ENCODE measurements at regions not wholly inside any gene's neighbourhood (a gene's known extent, or its start where the extent isn't known, plus 50 kb on each side); places are given as distances from the start of the nearest gene placed in this dataset.

GRCh38 chr2:226190479-226191252 is 609.0 kb downstream of the IRS1 start:
- peak overlapping the region; percentile 5 for H3K27ac ChIP-seq (ENCODE audit: extremely low read length, insufficient read depth, low read length)
- peak overlapping the region; percentile 18; the same call in 1 of the 2 replicates for H3K4me2 ChIP-seq (ENCODE audit: low read depth, low read length)
- H3K27me3 ChIP-seq (ENCODE audit: control insufficient read depth in 1 of 2, insufficient read depth in 2 of 2, low read length in 2 of 2) = no peaks in the 10 kb centered on the region
- no peak overlapping the region for H3K9ac ChIP-seq (ENCODE audit: insufficient read depth, low read depth, low read length)
- no peak overlapping the region for H2AFZ ChIP-seq (ENCODE audit: low read length)
- no peak for FAIRE-seq
- in situ Hi-C loops (cut with HindIII; ENCODE audit: extremely low pct_ligation_motif_present, low pct_unique_long_range_greater_than_20kb) = no loop called here
- DNase-seq (ENCODE audit: low spot score) = peak; percentile 47
- no peaks in the 10 kb centered on the region for H4K20me1 ChIP-seq (ENCODE audit: insufficient read depth, low read length)
- no peak overlapping the region for H3K4me3 ChIP-seq (replicated peaks in 1 of 3; ENCODE audit: insufficient read depth in 1 of 3, low read depth in 2 of 3, low read length in 3 of 3)
- no peaks in the 10 kb centered on the region for H3K79me2 ChIP-seq (ENCODE audit: insufficient read depth, low read length)
- H3K36me3 ChIP-seq (replicated peaks in 1 of 2; ENCODE audit: control insufficient read depth in 1 of 2, insufficient read depth in 2 of 2, low read length in 2 of 2) = no peaks in the 10 kb centered on the region
- 63% methylated on average over 5 of the region's 5 CpGs for WGBS (ENCODE audit: low lambda C conversion rate)
- CTCF ChIA-PET (ENCODE audit: low intra/inter-chr PET ratio, low total read pairs) = no interaction called here
- intact Hi-C loops (cut with micrococcal nuclease; ENCODE audit: unreplicated experiment) = no loop called here
- ATAC-seq = peak; percentile 69
- POLR2A ChIA-PET = interaction anchor here (0.6 to 1.7 kb wide), 4 partner anchors 20 to 609 kb away, joined by 3 to 7 read pairs (median 3); partner anchors contain the start of gene IRS1
- no peaks in the 10 kb centered on the region for H3K9me3 ChIP-seq (ENCODE audit: low read length)
- BruUV-seq (replicated peaks) = no TSS peak
- H3K4me1 ChIP-seq (ENCODE audit: insufficient read depth, low read length) = peaks cover 51% of the 10 kb centered on the region
- TF ChIP-seq ZBTB14 (CRISPR knock-in tag; IDR thresholded peaks at IDR 0.05) (no peak), PHF20 (CRISPR knock-in tag; IDR thresholded peaks at IDR 0.05) (no peak), FOSL1 (CRISPR knock-in tag; IDR thresholded peaks at IDR 0.05; ENCODE audit: borderline replicate concordance) (peak; percentile 57; the same call in 1 of the 2 replicates), TRIM22 (IDR thresholded peaks at IDR 0.05) (no peak), ZNF703 (CRISPR knock-in tag; IDR thresholded peaks at IDR 0.05; ENCODE audit: borderline replicate concordance) (no peak), SSRP1 (CRISPR knock-in tag; IDR thresholded peaks at IDR 0.05) (peak; percentile 88), PAWR (CRISPR knock-in tag; IDR thresholded peaks at IDR 0.05; ENCODE audit: borderline replicate concordance) (no peak), IKZF4 (CRISPR knock-in tag; IDR thresholded peaks at IDR 0.05; ENCODE audit: borderline replicate concordance, low read depth, not compliant biosample characterization) (no peak), ZSCAN21 (CRISPR knock-in tag; IDR thresholded peaks at IDR 0.05; ENCODE audit: borderline replicate concordance) (0 out of 2 replicates have a peak, but pooled peaks have one; percentile 35), NAIF1 (CRISPR knock-in tag; IDR thresholded peaks at IDR 0.05; ENCODE audit: borderline replicate concordance) (0 out of 2 replicates have a peak, but pooled peaks have one; percentile 32), RFX1 (IDR thresholded peaks at IDR 0.05) (no peak), ZNF292 (CRISPR knock-in tag; IDR thresholded peaks at IDR 0.05; ENCODE audit: borderline replicate concordance, low read depth) (no peak), ZBTB3 (CRISPR knock-in tag; IDR thresholded peaks at IDR 0.05; ENCODE audit: borderline replicate concordance, low read depth) (no peak), HDAC2 (CRISPR knock-in tag; IDR thresholded peaks at IDR 0.05) (peak; percentile 58; the same call in 1 of the 2 replicates), ZNF260 (CRISPR knock-in tag; IDR thresholded peaks at IDR 0.05; ENCODE audit: borderline replicate concordance, low read depth) (no peak), RAD51 (IDR thresholded peaks at IDR 0.05; ENCODE audit: borderline replicate concordance) (no peak), NR0B2 (CRISPR knock-in tag; IDR thresholded peaks at IDR 0.05) (no peak), MIER2 (CRISPR knock-in tag; IDR thresholded peaks at IDR 0.05) (peak; percentile 34; the same call in 1 of the 2 replicates), BHLHE40 (IDR thresholded peaks at IDR 0.05; ENCODE audit: low read length) (no peak)
- TF ChIP-seq, protein P1, sequence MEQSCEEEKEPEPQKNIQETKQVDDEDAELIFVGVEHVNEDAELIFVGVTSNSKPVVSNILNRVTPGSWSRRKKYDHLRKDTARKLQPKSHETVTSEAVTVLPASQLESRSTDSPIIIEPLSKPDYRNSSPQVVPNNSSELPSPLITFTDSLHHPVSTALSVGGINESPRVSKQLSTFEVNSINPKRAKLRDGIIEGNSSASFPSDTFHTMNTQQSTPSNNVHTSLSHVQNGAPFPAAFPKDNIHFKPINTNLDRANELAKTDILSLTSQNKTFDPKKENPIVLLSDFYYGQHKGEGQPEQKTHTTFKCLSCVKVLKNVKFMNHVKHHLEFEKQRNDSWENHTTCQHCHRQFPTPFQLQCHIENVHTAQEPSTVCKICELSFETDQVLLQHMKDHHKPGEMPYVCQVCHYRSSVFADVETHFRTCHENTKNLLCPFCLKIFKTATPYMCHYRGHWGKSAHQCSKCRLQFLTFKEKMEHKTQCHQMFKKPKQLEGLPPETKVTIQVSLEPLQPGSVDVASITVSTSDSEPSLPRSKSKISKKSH (CRISPR knock-in tag; IDR thresholded peaks at IDR 0.05; ENCODE audit: borderline replicate concordance) = no peak
